GM23248 (cell line): ENCODE measurements at regions not wholly inside any gene's neighbourhood (a gene's known extent, or its start where the extent isn't known, plus 50 kb on each side); places are given as distances from the start of the nearest gene placed in this dataset.

ENCODE experiments used
- DNase-seq: peaks from one replicate; pipeline ENCODE4 v3.0.0-alpha.2; 2015
- H2AFZ ChIP-seq: fragments of 200-600 bp; sonication (generic); 2 replicates; pipeline ENCODE4 v1.6.1; 2016; ENCODE audit warnings: antibody characterized with exemption
- H3F3A ChIP-seq: fragments of 200-600 bp; sonication (generic); 2 replicates; pipeline ENCODE4 v1.6.1; 2016; ENCODE audit warnings: mild to moderate bottlenecking, antibody characterized with exemption, mixed run types; ENCODE audit not compliant: insufficient read depth
- H3K27ac ChIP-seq: fragments of 200-600 bp; sonication (generic); 2 replicates; pipeline ENCODE4 v1.5.1; 2016; ENCODE audit warnings: mild to moderate bottlenecking
- H3K27me3 ChIP-seq: fragments of 200-600 bp; sonication (generic); replicated peaks from 2 replicates; pipeline ENCODE4 v1.6.1; 2016; ENCODE audit warnings: mild to moderate bottlenecking; ENCODE audit not compliant: insufficient read depth
- H3K36me3 ChIP-seq: fragments of 200-600 bp; sonication (generic); 2 replicates; pipeline ENCODE4 v1.6.1; 2016; ENCODE audit warnings: low read depth, mild to moderate bottlenecking
- H3K4me1 ChIP-seq: fragments of 200-600 bp; sonication (generic); 2 replicates; pipeline ENCODE4 v1.6.1; 2016; ENCODE audit warnings: mild to moderate bottlenecking; ENCODE audit not compliant: insufficient read depth
- H3K4me2 ChIP-seq: fragments of 200-600 bp; sonication (generic); one replicate; pipeline ENCODE4 v1.6.1; 2016; ENCODE audit warnings: mild to moderate bottlenecking; ENCODE audit not compliant: unreplicated experiment
- H3K4me3 ChIP-seq: fragments of 200-600 bp; sonication (generic); 2 replicates; pipeline ENCODE4 v1.5.1; 2016; ENCODE audit warnings: mild to moderate bottlenecking
- H3K79me2 ChIP-seq: fragments of 200-600 bp; sonication (generic); 2 replicates; pipeline ENCODE4 v1.6.1; 2016; ENCODE audit warnings: mild to moderate bottlenecking; ENCODE audit not compliant: insufficient read depth
- H3K9ac ChIP-seq: fragments of 200-600 bp; sonication (generic); 2 replicates; pipeline ENCODE4 v1.6.1; 2016; ENCODE audit warnings: mild to moderate bottlenecking
- H3K9me2 ChIP-seq: fragments of 200-600 bp; sonication (generic); 2 replicates; pipeline ENCODE4 v1.6.1; 2016; ENCODE audit warnings: mixed run types, mild to moderate bottlenecking, moderate library complexity; ENCODE audit not compliant: insufficient read depth
- H3K9me3 ChIP-seq: fragments of 200-600 bp; sonication (generic); one replicate; pipeline ENCODE4 v1.6.1; 2017; ENCODE audit warnings: low read depth
- H4K20me1 ChIP-seq: fragments of 200-600 bp; sonication (generic); 2 replicates; pipeline ENCODE4 v1.6.0; 2016; ENCODE audit not compliant: insufficient read depth
- EZH2 ChIP-seq: fragments of 200-600 bp; sonication (generic); IDR thresholded peaks from 2 replicates; pipeline ENCODE4 v1.6.1; 2018; ENCODE audit warnings: antibody characterized with exemption, mild to moderate bottlenecking; ENCODE audit not compliant: insufficient read depth, poor library complexity, severe bottlenecking
- EZH2phosphoT487 ChIP-seq: fragments of 200-600 bp; sonication (generic); IDR thresholded peaks from 2 replicates; pipeline ENCODE4 v1.6.1; 2018; ENCODE audit warnings: antibody characterized with exemption, moderate library complexity, mild to moderate bottlenecking, low read depth; ENCODE audit not compliant: insufficient read depth
- WGBS, 2 experiments: methylation state at CpG; one replicate each; pipeline ENCODE4 v1.1.6; 2015 to 2017; ENCODE audit warnings: low lambda C conversion rate in 2 of 2, low coverage in 1 of 2; ENCODE audit errors: missing lambda C conversion rate in 2 of 2; 5-methylcytosine and 5-hydroxymethylcytosine counted together
- in situ Hi-C: fragments of 300-500 bp; cut with MboI; formaldehyde crosslinking; loops from 2 replicates; pipeline ENCODE4 v1.15.0; 2020

- TF ChIP-seq EZH2phosphoT487 (no peak), EZH2 (no peak)
- Histone ChIP-seq H2AFZ (no peak overlapping the region), H3K27ac (no peak overlapping the region)
Measured at GRCh38 chr4:13903901-13904300, 276.4 kb upstream of the BOD1L1 start.

GRCh38 chr4:13905543-13905942, 278.0 kb upstream of the BOD1L1 start:
- no peak overlapping the region for H3K4me3 ChIP-seq
- in situ Hi-C loops = no loop called here

More at GRCh38 chr4:13903901-13904300, 276.4 kb upstream of the BOD1L1 start:
- Histone ChIP-seq H3K79me2 (no peaks in the 10 kb centered on the region), H3K9ac (no peak overlapping the region), H3F3A (peaks cover 26% of the 10 kb centered on the region), H3K9me3 (no peaks in the 10 kb centered on the region), H3K4me2 (no peak overlapping the region), H3K4me1 (peaks cover 33% of the 10 kb centered on the region), H3K36me3 (no peaks in the 10 kb centered on the region), H3K27me3 (no peaks in the 10 kb centered on the region), H4K20me1 (no peaks in the 10 kb centered on the region), H3K4me3 (no peak overlapping the region), H3K9me2 (no peaks in the 10 kb centered on the region)
- in situ Hi-C loops = no loop called here
- DNase-seq = no peak
- 90 to 91% methylated on average over 6 of the region's 6 CpGs for WGBS, 2 experiments

GRCh38 chr4:13906727-13907126, 279.2 kb upstream of the BOD1L1 start:
- no peaks in the 10 kb centered on the region for H3K27me3 ChIP-seq
- TF ChIP-seq EZH2phosphoT487 = no peak
- no peak for TF ChIP-seq EZH2
- 89% methylated on average over 3 of the region's 3 CpGs for WGBS, 2 experiments
- H3F3A ChIP-seq = peaks cover 26% of the 10 kb centered on the region
- no peaks in the 10 kb centered on the region for H3K9me3 ChIP-seq
- peak overlapping the region; percentile 69 for H2AFZ ChIP-seq
- no peak overlapping the region for H3K4me3 ChIP-seq
- no peaks in the 10 kb centered on the region for H3K9me2 ChIP-seq
- peak overlapping the region; percentile 63 for H3K4me2 ChIP-seq
- H4K20me1 ChIP-seq = no peaks in the 10 kb centered on the region
- peak overlapping the region; percentile 52; the same call in 1 of the 2 replicates for H3K9ac ChIP-seq
- peak; percentile 39 for DNase-seq
- no peaks in the 10 kb centered on the region for H3K36me3 ChIP-seq
- no peaks in the 10 kb centered on the region for H3K79me2 ChIP-seq
- in situ Hi-C loops = no loop called here
- peaks cover 33% of the 10 kb centered on the region for H3K4me1 ChIP-seq
- H3K27ac ChIP-seq = peak overlapping the region; percentile 69

More at GRCh38 chr4:13905543-13905942, 278.0 kb upstream of the BOD1L1 start:
- no peak overlapping the region for H3K27ac ChIP-seq
- H3K9me2 ChIP-seq = no peaks in the 10 kb centered on the region
- WGBS, 2 experiments = 78 to 85% methylated on average over 5 of the region's 5 CpGs
- no peak overlapping the region; the same call in 1 of the 2 replicates for H2AFZ ChIP-seq
- no peaks in the 10 kb centered on the region for H3K36me3 ChIP-seq
- no peaks in the 10 kb centered on the region for H3K27me3 ChIP-seq
- H3F3A ChIP-seq = peaks cover 26% of the 10 kb centered on the region
- H4K20me1 ChIP-seq = no peaks in the 10 kb centered on the region
- no peaks in the 10 kb centered on the region for H3K9me3 ChIP-seq
- H3K9ac ChIP-seq = no peak overlapping the region
- DNase-seq = peak; percentile 30
- H3K4me2 ChIP-seq = no peak overlapping the region
- H3K79me2 ChIP-seq = no peaks in the 10 kb centered on the region
- TF ChIP-seq EZH2 (no peak), EZH2phosphoT487 (no peak)
- peaks cover 33% of the 10 kb centered on the region for H3K4me1 ChIP-seq

GRCh38 chr4:13907255-13907751, 279.8 kb upstream of the BOD1L1 start:
- H2AFZ ChIP-seq = peak overlapping the region; percentile 69
- WGBS, 2 experiments = 8% methylated on average over 1 of the region's 1 CpG
- in situ Hi-C loops = no loop called here

More at GRCh38 chr4:13907255-13907751, 279.8 kb upstream of the BOD1L1 start:
- Histone ChIP-seq H4K20me1 (no peaks in the 10 kb centered on the region), H3K79me2 (no peaks in the 10 kb centered on the region), H3K9me2 (no peaks in the 10 kb centered on the region), H3K36me3 (no peaks in the 10 kb centered on the region), H3K4me2 (peak overlapping the region; percentile 87), H3K4me1 (peaks cover 31% of the 10 kb centered on the region), H3K9ac (peak overlapping the region; percentile 52; the same call in 1 of the 2 replicates), H3K4me3 (peak overlapping the region; percentile 14; the same call in 1 of the 2 replicates), H3K9me3 (no peaks in the 10 kb centered on the region), H3K27ac (peak overlapping the region; percentile 75), H3F3A (peaks cover 26% of the 10 kb centered on the region), H3K27me3 (no peaks in the 10 kb centered on the region)
- DNase-seq = peak; percentile 95
- TF ChIP-seq EZH2 (no peak), EZH2phosphoT487 (no peak)
